ENCODE measurements at regions not wholly inside any gene's neighbourhood (a gene's known extent, or its start where the extent isn't known, plus 50 kb on each side); places are given as distances from the start of the nearest gene placed in this dataset.

DNA sequence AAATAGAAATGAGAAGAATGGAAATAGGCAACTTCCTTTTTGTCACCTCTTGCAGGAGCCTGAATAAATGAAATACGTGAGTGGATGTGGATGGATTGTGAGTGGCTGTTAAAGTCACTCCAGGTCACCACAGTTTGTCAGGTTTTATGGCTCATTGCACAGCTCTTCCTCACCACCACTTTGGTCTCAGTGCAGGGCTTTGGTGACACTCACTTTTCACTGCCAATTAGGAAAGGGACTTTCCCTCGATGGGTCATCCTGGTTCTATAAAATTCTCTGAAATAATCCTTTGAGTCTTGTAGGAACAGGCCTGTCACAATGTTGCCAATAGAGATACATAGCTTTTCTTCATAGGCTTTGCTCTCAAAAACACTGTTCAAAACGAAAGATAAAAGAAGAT, 172.4 kb upstream of the C11orf87 start:
- TF ChIP-seq, protein P1, sequence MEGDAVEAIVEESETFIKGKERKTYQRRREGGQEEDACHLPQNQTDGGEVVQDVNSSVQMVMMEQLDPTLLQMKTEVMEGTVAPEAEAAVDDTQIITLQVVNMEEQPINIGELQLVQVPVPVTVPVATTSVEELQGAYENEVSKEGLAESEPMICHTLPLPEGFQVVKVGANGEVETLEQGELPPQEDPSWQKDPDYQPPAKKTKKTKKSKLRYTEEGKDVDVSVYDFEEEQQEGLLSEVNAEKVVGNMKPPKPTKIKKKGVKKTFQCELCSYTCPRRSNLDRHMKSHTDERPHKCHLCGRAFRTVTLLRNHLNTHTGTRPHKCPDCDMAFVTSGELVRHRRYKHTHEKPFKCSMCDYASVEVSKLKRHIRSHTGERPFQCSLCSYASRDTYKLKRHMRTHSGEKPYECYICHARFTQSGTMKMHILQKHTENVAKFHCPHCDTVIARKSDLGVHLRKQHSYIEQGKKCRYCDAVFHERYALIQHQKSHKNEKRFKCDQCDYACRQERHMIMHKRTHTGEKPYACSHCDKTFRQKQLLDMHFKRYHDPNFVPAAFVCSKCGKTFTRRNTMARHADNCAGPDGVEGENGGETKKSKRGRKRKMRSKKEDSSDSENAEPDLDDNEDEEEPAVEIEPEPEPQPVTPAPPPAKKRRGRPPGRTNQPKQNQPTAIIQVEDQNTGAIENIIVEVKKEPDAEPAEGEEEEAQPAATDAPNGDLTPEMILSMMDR (IDR thresholded peaks at IDR 0.05): no peak
- Histone ChIP-seq H3K27me3 (ENCODE audit: control insufficient read depth in 1 of 2, insufficient read depth in 2 of 2, low read length in 2 of 2) (no peaks in the 10 kb centered on the region), H3K9me3 (ENCODE audit: control insufficient read depth in 1 of 2, insufficient read depth in 1 of 2, low read length in 2 of 2) (no peaks in the 10 kb centered on the region), H3K4me3 (ENCODE audit: low read length) (no peak overlapping the region), H3K36me3 (ENCODE audit: insufficient read depth, low read length) (no peaks in the 10 kb centered on the region), H3K4me1 (ENCODE audit: insufficient read depth, low read length) (no peaks in the 10 kb centered on the region), H3K27ac (ENCODE audit: low read depth in 1 of 2, low read length in 2 of 2) (no peak overlapping the region)
- Mint-ChIP-seq H3K9me3 (peaks cover 4% of the 10 kb centered on the region), H3K4me1 (ENCODE audit: low read depth) (no peaks in the 10 kb centered on the region), H3K36me3 (ENCODE audit: low read depth) (no peaks in the 10 kb centered on the region), H3K27ac (no peak overlapping the region), H3K4me3 (no peak overlapping the region), H3K27me3 (no peaks in the 10 kb centered on the region)
- CTCF ChIA-PET: no interaction called here
- intact Hi-C loops (cut with DNase I, micrococcal nuclease): no loop called here
- ATAC-seq (ENCODE audit: poor library complexity) (no peak), DNase-seq (no peak)
- POLR2A ChIA-PET: no interaction called here

DNA sequence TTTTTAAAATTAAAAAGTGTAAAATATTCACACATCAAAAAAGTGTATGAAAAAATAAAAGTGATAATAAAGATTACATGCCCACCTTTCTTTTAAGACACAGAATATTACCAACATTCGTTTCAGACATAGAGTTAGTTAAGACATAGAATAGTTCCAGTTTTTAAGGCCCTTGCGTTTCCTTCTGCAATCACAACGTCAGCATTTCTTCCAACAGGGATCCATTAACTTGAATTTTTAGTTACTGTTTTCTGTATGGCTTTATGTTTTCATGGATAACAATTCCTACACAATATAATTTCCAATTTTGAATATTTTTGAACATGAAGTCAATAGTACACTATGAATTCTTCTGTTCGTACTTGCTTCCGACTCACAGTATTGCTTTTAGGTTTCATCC, 170.8 kb upstream of the C11orf87 start:
- DNase-seq (no peak), ATAC-seq (ENCODE audit: poor library complexity) (no peak)
- Histone ChIP-seq H3K27me3 (ENCODE audit: control insufficient read depth in 1 of 2, insufficient read depth in 2 of 2, low read length in 2 of 2) (no peaks in the 10 kb centered on the region), H3K9me3 (ENCODE audit: control insufficient read depth in 1 of 2, insufficient read depth in 1 of 2, low read length in 2 of 2) (no peaks in the 10 kb centered on the region), H3K4me1 (ENCODE audit: insufficient read depth, low read length) (no peaks in the 10 kb centered on the region), H3K27ac (ENCODE audit: low read depth in 1 of 2, low read length in 2 of 2) (no peak overlapping the region), H3K4me3 (ENCODE audit: low read length) (no peak overlapping the region), H3K36me3 (ENCODE audit: insufficient read depth, low read length) (no peaks in the 10 kb centered on the region)
- Mint-ChIP-seq H3K27ac (no peak overlapping the region), H3K27me3 (no peaks in the 10 kb centered on the region), H3K36me3 (ENCODE audit: low read depth) (no peaks in the 10 kb centered on the region), H3K9me3 (peaks cover 7% of the 10 kb centered on the region), H3K4me1 (ENCODE audit: low read depth) (no peaks in the 10 kb centered on the region), H3K4me3 (no peak overlapping the region)
- TF ChIP-seq, protein P1 (IDR thresholded peaks at IDR 0.05): no peak
- intact Hi-C loops (cut with DNase I, micrococcal nuclease): no loop called here
- ChIA-PET CTCF (no interaction called here), POLR2A (no interaction called here)

DNA sequence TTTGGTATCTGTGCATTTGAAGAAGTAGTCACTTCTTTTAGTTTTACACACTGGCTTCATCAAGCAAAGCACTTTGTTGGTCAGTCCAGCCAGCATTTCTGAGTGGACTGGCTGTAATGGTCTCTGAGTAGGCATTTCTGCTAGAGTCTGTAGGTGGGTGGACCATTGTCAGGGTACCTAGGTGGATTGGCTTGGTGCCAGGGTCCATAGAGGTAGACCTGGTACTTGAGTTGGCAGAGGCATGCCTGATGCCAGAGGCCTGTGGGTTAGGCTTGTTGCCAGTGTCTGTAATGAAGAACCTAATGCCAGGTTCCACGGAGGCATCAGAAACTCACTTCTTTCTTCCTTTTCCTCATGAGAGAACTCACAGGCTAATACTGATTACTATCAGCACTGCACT, 157.9 kb upstream of the C11orf87 start:
- DNase-seq (no peak), ATAC-seq (ENCODE audit: poor library complexity) (no peak)
- Mint-ChIP-seq H3K27me3 (no peaks in the 10 kb centered on the region), H3K36me3 (ENCODE audit: low read depth) (no peaks in the 10 kb centered on the region), H3K27ac (no peak overlapping the region), H3K9me3 (peaks cover 11% of the 10 kb centered on the region), H3K4me1 (ENCODE audit: low read depth) (no peaks in the 10 kb centered on the region), H3K4me3 (no peak overlapping the region)
- H3K4me3 ChIP-seq (ENCODE audit: low read length): no peak overlapping the region
- no peaks in the 10 kb centered on the region for H3K27me3 ChIP-seq (ENCODE audit: control insufficient read depth in 1 of 2, insufficient read depth in 2 of 2, low read length in 2 of 2)
- peaks cover 4 to 26% of the 10 kb centered on the region in 2 experiments for H3K9me3 ChIP-seq (ENCODE audit: control insufficient read depth in 1 of 2, insufficient read depth in 1 of 2, low read length in 2 of 2)
- H3K4me1 ChIP-seq (ENCODE audit: insufficient read depth, low read length): no peaks in the 10 kb centered on the region
- POLR2A ChIA-PET: no interaction called here
- no peak overlapping the region for H3K27ac ChIP-seq (ENCODE audit: low read depth in 1 of 2, low read length in 2 of 2)
- intact Hi-C loops (cut with DNase I, micrococcal nuclease): no loop called here
- H3K36me3 ChIP-seq (ENCODE audit: insufficient read depth, low read length): no peaks in the 10 kb centered on the region
- TF ChIP-seq, protein P1 (IDR thresholded peaks at IDR 0.05): no peak
- CTCF ChIA-PET: no interaction called here

Measured in CD4-positive, alpha-beta T cell (primary cell).